GM12878 (cell line): ENCODE measurements at regions not wholly inside any gene's neighbourhood (a gene's known extent, or its start where the extent isn't known, plus 50 kb on each side); places are given as distances from the start of the nearest gene placed in this dataset.

Source experiments
- CHD1 ChIP-seq: IDR thresholded peaks from 2 replicates; pipeline ENCODE4 v1.6.1; 2012; ENCODE audit warnings: low read depth, low read length, improper control_type of control experiment
- NFYA ChIP-seq: IDR thresholded peaks from 2 replicates; pipeline ENCODE4 v1.6.1; 2011; ENCODE audit warnings: low read depth, mild to moderate bottlenecking, low read length, improper control_type of control experiment, borderline replicate concordance
- POLR2AphosphoS5 ChIP-seq: IDR thresholded peaks from 2 replicates; pipeline ENCODE4 v1.6.1; 2011; ENCODE audit warnings: mild to moderate bottlenecking, low read length, inconsistent platforms
- SP1 ChIP-seq: IDR thresholded peaks from one replicate; pipeline ENCODE4 v1.6.1; 2011; ENCODE audit warnings: low read depth, low read length
- YBX1 ChIP-seq: fragments of 450-650 bp; IDR thresholded peaks from 2 replicates; pipeline ENCODE4 v1.6.1; 2016; ENCODE audit warnings: antibody characterized with exemption
- ZBED1 ChIP-seq: IDR thresholded peaks from 2 replicates; pipeline ENCODE4 v1.6.1; 2016; ENCODE audit warnings: borderline replicate concordance
- TF ChIP-seq, protein P1 (sequence below): IDR thresholded peaks from 2 replicates; pipeline ENCODE4 v1.6.1; 2011; ENCODE audit warnings: borderline replicate concordance, low read depth, mild to moderate bottlenecking, moderate library complexity, mixed read lengths, low read length; ENCODE audit not compliant: insufficient read depth; ENCODE audit errors: extremely low read length
- TF ChIP-seq, protein P2 (sequence below): IDR thresholded peaks from 2 replicates; pipeline ENCODE4 v1.6.1; 2012; ENCODE audit warnings: low read depth, low read length, improper control_type of control experiment
- TF ChIP-seq, protein P3 (sequence below): fragments of 450-650 bp; formaldehyde crosslinking; IDR thresholded peaks from 2 replicates; pipeline ENCODE4 v1.4.0; 2020; ENCODE audit warnings: mild to moderate bottlenecking, moderate library complexity

DNA sequence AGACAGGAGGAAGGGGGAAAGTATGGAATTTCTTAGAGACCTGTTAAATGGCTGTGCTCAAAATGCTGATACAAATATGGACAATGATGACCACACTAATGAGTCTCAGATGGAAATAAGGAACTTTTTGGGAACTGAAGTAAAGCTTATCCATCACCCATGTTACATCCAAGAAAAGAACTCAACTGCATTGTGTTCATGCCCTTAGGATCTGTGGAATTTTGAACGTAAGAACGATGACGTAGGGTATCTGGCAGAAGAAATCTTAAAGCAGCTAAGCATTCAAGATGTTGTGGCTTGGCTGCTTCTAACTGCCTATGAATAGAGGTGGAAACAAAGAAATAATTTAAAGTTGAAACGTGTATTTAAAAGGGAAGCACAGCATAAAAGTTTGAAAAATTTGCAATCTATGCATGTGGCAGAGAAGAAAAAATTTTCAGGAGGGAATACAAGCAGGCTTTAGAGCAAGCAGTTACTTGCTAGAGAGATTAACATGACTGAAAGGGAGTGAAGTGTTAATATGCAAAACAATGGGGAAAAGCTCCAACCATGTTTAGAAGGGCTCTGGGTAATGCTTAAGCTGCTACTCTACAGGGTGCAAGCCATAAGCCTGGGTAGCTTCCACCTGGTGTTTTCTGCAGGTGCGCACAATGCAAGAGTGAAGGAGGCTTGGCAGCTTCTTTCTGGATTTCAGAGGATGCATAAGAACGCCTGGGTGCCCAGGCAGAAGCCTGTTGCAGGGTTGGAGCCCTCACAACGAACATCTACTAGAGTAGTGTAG, 499.7 kb upstream of the SEMA3D start (continued):
- TF ChIP-seq, protein P1, sequence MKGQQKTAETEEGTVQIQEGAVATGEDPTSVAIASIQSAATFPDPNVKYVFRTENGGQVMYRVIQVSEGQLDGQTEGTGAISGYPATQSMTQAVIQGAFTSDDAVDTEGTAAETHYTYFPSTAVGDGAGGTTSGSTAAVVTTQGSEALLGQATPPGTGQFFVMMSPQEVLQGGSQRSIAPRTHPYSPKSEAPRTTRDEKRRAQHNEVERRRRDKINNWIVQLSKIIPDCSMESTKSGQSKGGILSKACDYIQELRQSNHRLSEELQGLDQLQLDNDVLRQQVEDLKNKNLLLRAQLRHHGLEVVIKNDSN = no peak
- TF ChIP-seq ZBED1 = no peak
- no peak for TF ChIP-seq SP1
- no peak for TF ChIP-seq POLR2AphosphoS5
- no peak for TF ChIP-seq CHD1
- no peak for TF ChIP-seq YBX1
- TF ChIP-seq, protein P2, sequence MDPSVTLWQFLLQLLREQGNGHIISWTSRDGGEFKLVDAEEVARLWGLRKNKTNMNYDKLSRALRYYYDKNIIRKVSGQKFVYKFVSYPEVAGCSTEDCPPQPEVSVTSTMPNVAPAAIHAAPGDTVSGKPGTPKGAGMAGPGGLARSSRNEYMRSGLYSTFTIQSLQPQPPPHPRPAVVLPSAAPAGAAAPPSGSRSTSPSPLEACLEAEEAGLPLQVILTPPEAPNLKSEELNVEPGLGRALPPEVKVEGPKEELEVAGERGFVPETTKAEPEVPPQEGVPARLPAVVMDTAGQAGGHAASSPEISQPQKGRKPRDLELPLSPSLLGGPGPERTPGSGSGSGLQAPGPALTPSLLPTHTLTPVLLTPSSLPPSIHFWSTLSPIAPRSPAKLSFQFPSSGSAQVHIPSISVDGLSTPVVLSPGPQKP = no peak
- TF ChIP-seq, protein P3, sequence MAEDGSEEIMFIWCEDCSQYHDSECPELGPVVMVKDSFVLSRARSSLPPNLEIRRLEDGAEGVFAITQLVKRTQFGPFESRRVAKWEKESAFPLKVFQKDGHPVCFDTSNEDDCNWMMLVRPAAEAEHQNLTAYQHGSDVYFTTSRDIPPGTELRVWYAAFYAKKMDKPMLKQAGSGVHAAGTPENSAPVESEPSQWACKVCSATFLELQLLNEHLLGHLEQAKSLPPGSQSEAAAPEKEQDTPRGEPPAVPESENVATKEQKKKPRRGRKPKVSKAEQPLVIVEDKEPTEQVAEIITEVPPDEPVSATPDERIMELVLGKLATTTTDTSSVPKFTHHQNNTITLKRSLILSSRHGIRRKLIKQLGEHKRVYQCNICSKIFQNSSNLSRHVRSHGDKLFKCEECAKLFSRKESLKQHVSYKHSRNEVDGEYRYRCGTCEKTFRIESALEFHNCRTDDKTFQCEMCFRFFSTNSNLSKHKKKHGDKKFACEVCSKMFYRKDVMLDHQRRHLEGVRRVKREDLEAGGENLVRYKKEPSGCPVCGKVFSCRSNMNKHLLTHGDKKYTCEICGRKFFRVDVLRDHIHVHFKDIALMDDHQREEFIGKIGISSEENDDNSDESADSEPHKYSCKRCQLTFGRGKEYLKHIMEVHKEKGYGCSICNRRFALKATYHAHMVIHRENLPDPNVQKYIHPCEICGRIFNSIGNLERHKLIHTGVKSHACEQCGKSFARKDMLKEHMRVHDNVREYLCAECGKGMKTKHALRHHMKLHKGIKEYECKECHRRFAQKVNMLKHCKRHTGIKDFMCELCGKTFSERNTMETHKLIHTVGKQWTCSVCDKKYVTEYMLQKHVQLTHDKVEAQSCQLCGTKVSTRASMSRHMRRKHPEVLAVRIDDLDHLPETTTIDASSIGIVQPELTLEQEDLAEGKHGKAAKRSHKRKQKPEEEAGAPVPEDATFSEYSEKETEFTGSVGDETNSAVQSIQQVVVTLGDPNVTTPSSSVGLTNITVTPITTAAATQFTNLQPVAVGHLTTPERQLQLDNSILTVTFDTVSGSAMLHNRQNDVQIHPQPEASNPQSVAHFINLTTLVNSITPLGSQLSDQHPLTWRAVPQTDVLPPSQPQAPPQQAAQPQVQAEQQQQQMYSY = no peak
- no peak for TF ChIP-seq NFYA
